Mesenchymal stem cell (in vitro differentiated cells and primary cell): ENCODE measurements at regions not wholly inside any gene's neighbourhood (a gene's known extent, or its start where the extent isn't known, plus 50 kb on each side); places are given as distances from the start of the nearest gene placed in this dataset.

Experiments used
- DNase-seq: peaks from one replicate; pipeline ENCODE4 v3.0.0-alpha.2; 2013
- H2AFZ ChIP-seq: one replicate; pipeline ENCODE4 v1.6.1; 2013; ENCODE audit warnings: low read depth, mild to moderate bottlenecking, control low read depth, inconsistent platforms, low read length, moderate library complexity
- H2AK5ac ChIP-seq: 2 replicates; pipeline ENCODE4 v1.6.1; 2013; ENCODE audit warnings: low read length, moderate library complexity, mild to moderate bottlenecking, inconsistent platforms; ENCODE audit not compliant: severe bottlenecking
- H2BK120ac ChIP-seq: one replicate; pipeline ENCODE4 v1.6.1; 2013; ENCODE audit warnings: low read depth, mild to moderate bottlenecking, inconsistent platforms, low read length, moderate library complexity
- H2BK12ac ChIP-seq, 2 experiments: one replicate each; pipeline ENCODE4 v1.6.1; 2013; ENCODE audit warnings: inconsistent platforms in 2 of 2, low read length in 2 of 2, mild to moderate bottlenecking in 2 of 2, moderate library complexity in 2 of 2, control low read depth in 1 of 2
- H2BK15ac ChIP-seq: one replicate; pipeline ENCODE4 v1.6.1; 2013; ENCODE audit warnings: mild to moderate bottlenecking, low read depth, inconsistent platforms; ENCODE audit not compliant: poor library complexity, severe bottlenecking
- H2BK5ac ChIP-seq: 2 replicates; pipeline ENCODE4 v1.6.1; 2013; ENCODE audit warnings: low read depth, mild to moderate bottlenecking, low read length, control low read depth, inconsistent platforms; ENCODE audit not compliant: poor library complexity, severe bottlenecking
- H3K14ac ChIP-seq, 2 experiments: one replicate each; pipeline ENCODE4 v1.6.1; 2013; ENCODE audit warnings: inconsistent platforms in 2 of 2, low read length in 2 of 2, control low read depth in 1 of 2, mild to moderate bottlenecking in 1 of 2, moderate library complexity in 1 of 2
- H3K18ac ChIP-seq, 2 experiments: one replicate each; pipeline ENCODE4 v1.6.1; 2013; ENCODE audit warnings: inconsistent platforms in 2 of 2, low read length in 2 of 2, control low read depth in 1 of 2, low read depth in 1 of 2, mild to moderate bottlenecking in 1 of 2
- H3K23ac ChIP-seq, 2 experiments: one replicate each; pipeline ENCODE4 v1.6.1; 2013; ENCODE audit warnings: inconsistent platforms in 2 of 2, low read length in 2 of 2, mild to moderate bottlenecking in 2 of 2, moderate library complexity in 2 of 2, control low read depth in 1 of 2
- H3K27ac ChIP-seq: 2 replicates; pipeline ENCODE4 v1.5.1; 2013; ENCODE audit warnings: mild to moderate bottlenecking, moderate library complexity, low read length, control low read depth, inconsistent platforms; ENCODE audit not compliant: poor library complexity, severe bottlenecking
- H3K27me3 ChIP-seq, 2 experiments: 2 replicates each; pipeline versions ENCODE4 v1.6.1 to v1.7.0; 2013; ENCODE audit warnings: low read length in 2 of 2, mild to moderate bottlenecking in 2 of 2, moderate library complexity in 2 of 2, control low read depth in 1 of 2, inconsistent platforms in 1 of 2; ENCODE audit not compliant: control insufficient read depth in 1 of 2, insufficient read depth in 1 of 2
- H3K36me3 ChIP-seq, 2 experiments: 2 replicates each; pipeline versions ENCODE4 v1.6.1 to v1.7.0; 2013; ENCODE audit warnings: low read length in 2 of 2, control low read depth in 1 of 2, inconsistent platforms in 1 of 2, low read depth in 1 of 2, mild to moderate bottlenecking in 1 of 2; ENCODE audit not compliant: insufficient read depth in 2 of 2, control insufficient read depth in 1 of 2
- H3K4ac ChIP-seq, 2 experiments: one replicate each; pipeline ENCODE4 v1.6.1; 2013; ENCODE audit warnings: inconsistent platforms in 2 of 2, low read length in 2 of 2, mild to moderate bottlenecking in 2 of 2, moderate library complexity in 2 of 2, control low read depth in 1 of 2, low read depth in 1 of 2
- H3K4me1 ChIP-seq: 2 replicates; pipeline ENCODE4 v1.6.1; 2013; ENCODE audit warnings: low read depth, low read length, control low read depth; ENCODE audit not compliant: control insufficient read depth, insufficient read depth
- H3K4me2 ChIP-seq: 2 replicates; pipeline ENCODE4 v1.6.1; 2013; ENCODE audit warnings: low read length, mild to moderate bottlenecking, inconsistent platforms; ENCODE audit not compliant: poor library complexity, severe bottlenecking
- H3K4me3 ChIP-seq, 2 experiments: 2 replicates each; pipeline versions ENCODE4 v1.5.1 to v1.7.0; 2013; ENCODE audit warnings: low read length in 2 of 2, mild to moderate bottlenecking in 2 of 2, control low read depth in 1 of 2, low read depth in 1 of 2; ENCODE audit not compliant: insufficient read depth in 1 of 2
- H3K79me1 ChIP-seq: replicated peaks from 2 replicates; pipeline ENCODE4 v1.6.1; 2013; ENCODE audit warnings: mild to moderate bottlenecking, control low read depth, low read length, inconsistent platforms; ENCODE audit not compliant: poor library complexity, severe bottlenecking
- H3K9ac ChIP-seq: 2 replicates; pipeline ENCODE4 v1.7.0; 2013; ENCODE audit warnings: mild to moderate bottlenecking, low read length, moderate library complexity
- H3K9me3 ChIP-seq: 2 replicates; pipeline ENCODE4 v1.7.0; 2013; ENCODE audit warnings: mild to moderate bottlenecking, low read length; ENCODE audit not compliant: control insufficient read depth
- H4K8ac ChIP-seq: one replicate; pipeline ENCODE4 v1.6.1; 2013; ENCODE audit warnings: inconsistent platforms, mild to moderate bottlenecking, low read length, moderate library complexity
- H4K91ac ChIP-seq: one replicate; pipeline ENCODE4 v1.6.1; 2013; ENCODE audit warnings: mild to moderate bottlenecking, low read length, inconsistent platforms
- WGBS: methylation state at CpG from one replicate; pipeline ENCODE4 v1.1.7; 2013; ENCODE audit warnings: mixed read lengths; 5-methylcytosine and 5-hydroxymethylcytosine counted together

DNA sequence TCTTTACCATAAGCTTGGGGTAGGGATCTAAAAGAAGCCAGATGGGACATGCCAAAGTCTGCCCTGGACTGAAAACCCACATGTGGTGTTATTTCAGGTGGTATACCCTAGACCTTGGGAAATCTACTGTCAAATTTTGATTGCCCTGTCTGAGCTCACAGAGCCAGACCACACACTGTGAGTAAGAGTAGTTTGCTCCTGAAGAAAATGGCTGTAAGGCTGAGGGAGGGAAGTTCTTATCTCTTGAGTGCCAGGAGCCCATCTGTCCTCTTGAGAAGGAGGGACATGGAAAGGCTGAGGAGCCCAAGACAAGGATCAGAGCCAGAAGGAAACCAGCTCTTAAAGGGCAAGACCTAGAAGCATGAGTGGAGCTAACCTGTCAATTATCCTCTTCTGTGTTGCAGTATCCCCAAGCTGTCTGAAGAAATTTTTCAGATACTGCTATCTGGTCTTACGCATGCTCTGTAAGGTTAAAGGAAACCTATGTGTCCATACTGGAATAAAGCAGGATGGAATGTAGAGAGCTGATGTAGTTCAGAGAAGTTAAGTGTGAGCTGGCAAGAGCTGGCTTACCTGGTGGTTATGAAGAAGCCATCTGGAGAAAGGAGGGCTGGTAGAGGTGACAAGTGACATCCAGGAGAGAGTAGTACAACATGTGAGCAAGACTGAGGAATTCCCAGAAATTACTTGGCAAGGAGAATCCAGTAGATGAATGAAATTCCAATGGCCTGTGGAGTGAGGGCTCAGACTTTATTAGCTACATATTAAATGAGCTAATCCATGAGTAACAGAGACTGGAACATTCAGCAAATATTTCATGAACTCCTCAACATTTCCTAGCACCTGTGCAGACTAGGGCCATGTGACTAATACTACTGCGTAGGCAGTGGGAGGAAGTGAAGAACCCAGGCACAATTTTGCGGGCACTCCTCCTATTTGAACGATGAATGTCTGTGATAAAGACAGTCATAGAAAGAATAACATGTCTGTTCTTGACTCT, 389.1 kb upstream of the KIF2A start:
- no peak for DNase-seq
- Histone ChIP-seq H4K91ac (no peak overlapping the region), H2AFZ (no peak overlapping the region), H3K9me3 (peaks cover 14% of the 10 kb centered on the region), H2BK5ac (peak overlapping the region; percentile 88), H3K9ac (no peak overlapping the region), H2BK15ac (no peak overlapping the region), H3K23ac (no peak overlapping the region), H3K18ac (no peak overlapping the region), H3K4me3 (no peak overlapping the region), H3K4ac (no peak overlapping the region), H3K4me1 (peaks cover 9% of the 10 kb centered on the region), H2BK120ac (no peak overlapping the region), H2AK5ac (peak overlapping the region; percentile 87), H3K4me2 (no peak overlapping the region), H3K27me3 (peaks cover 0 to 3% of the 10 kb centered on the region in 2 experiments), H3K36me3 (no peaks in the 10 kb centered on the region), H3K79me1 (peaks cover 6% of the 10 kb centered on the region), H3K14ac (no peak overlapping the region), H2BK12ac (no peak overlapping the region), H3K27ac (peak overlapping the region; percentile 97), H4K8ac (no peak overlapping the region)
- WGBS: 84% methylated on average over 3 of the region's 4 CpGs

DNA sequence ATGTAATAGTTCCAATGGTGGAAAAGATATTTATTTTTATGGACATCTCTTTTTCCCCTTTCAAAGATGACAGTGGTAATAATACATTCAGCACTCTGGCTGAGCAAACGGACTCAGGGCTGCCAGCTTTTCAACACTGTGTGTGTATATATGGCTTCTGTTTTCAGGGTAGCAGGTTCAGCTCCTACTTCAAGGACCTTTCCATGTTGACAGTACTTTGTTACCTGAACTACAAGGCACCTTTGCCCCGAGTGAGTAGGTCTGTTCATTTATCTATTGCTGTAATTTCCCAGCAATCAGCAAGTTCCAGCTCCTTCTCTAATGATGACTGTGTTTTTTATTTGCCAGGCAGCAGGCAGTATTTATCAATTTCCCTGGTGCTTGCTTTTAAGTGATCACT, 387.4 kb upstream of the KIF2A start:
- DNase-seq: no peak
- Histone ChIP-seq H3K27me3 (peaks cover 0 to 3% of the 10 kb centered on the region in 2 experiments), H2BK12ac (no peak overlapping the region), H3K36me3 (no peaks in the 10 kb centered on the region), H3K23ac (no peak overlapping the region), H3K18ac (no peak overlapping the region), H3K14ac (no peak overlapping the region), H4K91ac (no peak overlapping the region), H3K4ac (no peak overlapping the region), H3K27ac (no peak overlapping the region), H3K4me1 (peaks cover 9% of the 10 kb centered on the region), H3K9ac (no peak overlapping the region), H3K79me1 (peaks cover 6% of the 10 kb centered on the region), H2BK15ac (no peak overlapping the region), H2BK5ac (no peak overlapping the region), H2AFZ (no peak overlapping the region), H2BK120ac (no peak overlapping the region), H2AK5ac (no peak overlapping the region), H3K4me3 (no peak overlapping the region), H3K9me3 (peaks cover under 1% of the 10 kb centered on the region), H4K8ac (no peak overlapping the region), H3K4me2 (no peak overlapping the region)
- 100% methylated on average over 1 of the region's 2 CpGs for WGBS

DNA sequence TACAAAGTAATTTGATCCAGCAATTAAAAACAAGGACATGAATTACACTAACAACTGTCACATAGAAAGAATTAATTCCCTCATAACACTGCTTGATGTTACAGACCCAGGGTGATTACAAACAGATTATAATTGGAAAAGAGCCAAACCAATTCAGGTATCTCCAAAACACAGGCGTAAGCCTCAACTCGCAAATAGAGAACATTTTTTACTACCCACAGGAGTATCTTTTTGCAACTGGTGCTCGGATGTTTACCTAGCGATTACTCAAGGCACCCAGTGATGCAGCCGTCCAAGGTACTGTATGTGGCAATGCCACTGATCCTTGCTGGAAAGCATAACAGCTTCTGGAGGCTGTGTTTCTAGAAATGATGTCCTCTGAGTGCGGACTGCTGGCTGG, 386.1 kb upstream of the KIF2A start:
- Histone ChIP-seq H2BK120ac (no peak overlapping the region), H3K14ac (no peak overlapping the region), H3K18ac (no peak overlapping the region), H3K36me3 (no peaks in the 10 kb centered on the region), H3K4ac (no peak overlapping the region), H3K79me1 (peaks cover 6% of the 10 kb centered on the region), H2BK15ac (no peak overlapping the region), H3K23ac (no peak overlapping the region), H3K27ac (no peak overlapping the region), H2BK5ac (no peak overlapping the region), H3K9ac (no peak overlapping the region), H3K4me2 (peak overlapping the region; percentile 16), H3K9me3 (no peaks in the 10 kb centered on the region), H3K27me3 (peaks cover 0 to 3% of the 10 kb centered on the region in 2 experiments), H2AFZ (no peak overlapping the region), H4K91ac (no peak overlapping the region), H4K8ac (no peak overlapping the region), H3K4me3 (no peak overlapping the region), H2BK12ac (no peak overlapping the region), H3K4me1 (peaks cover 9% of the 10 kb centered on the region), H2AK5ac (no peak overlapping the region)
- WGBS: 88% methylated on average over 6 of the region's 6 CpGs
- peak; percentile 21 for DNase-seq

DNA sequence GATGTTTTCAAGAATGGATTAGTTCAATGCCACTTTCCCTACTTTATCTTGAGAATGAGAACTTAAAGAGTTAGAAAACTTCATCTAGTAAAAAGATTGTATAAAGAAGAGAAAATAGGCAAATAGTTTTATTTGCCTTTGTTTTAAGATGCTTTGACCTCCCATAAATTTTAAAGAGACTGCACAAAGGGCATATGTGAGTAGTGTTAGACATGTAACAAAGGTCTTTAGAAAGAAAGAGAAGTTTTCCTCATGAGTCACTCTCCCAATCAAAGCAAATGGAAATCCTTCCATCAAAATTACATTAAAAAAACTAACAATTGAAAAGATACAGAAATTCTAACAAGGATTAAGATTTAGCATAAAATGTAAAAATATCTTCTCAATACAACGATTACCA, 381.8 kb upstream of the KIF2A start:
- H3K4me1 ChIP-seq: peaks cover 2% of the 10 kb centered on the region
- WGBS: 57% methylated on average over 1 of the region's 1 CpG
- H3K9ac ChIP-seq: no peak overlapping the region
- H2AK5ac ChIP-seq: no peak overlapping the region
- no peak overlapping the region for H4K8ac ChIP-seq
- no peak overlapping the region for H2BK120ac ChIP-seq
- H3K23ac ChIP-seq: no peak overlapping the region
- H2BK15ac ChIP-seq: no peak overlapping the region
- H4K91ac ChIP-seq: no peak overlapping the region
- H3K36me3 ChIP-seq: no peaks in the 10 kb centered on the region
- no peak overlapping the region for H2BK12ac ChIP-seq
- H3K18ac ChIP-seq: no peak overlapping the region
- no peaks in the 10 kb centered on the region for H3K27me3 ChIP-seq
- no peak overlapping the region for H2AFZ ChIP-seq
- no peak overlapping the region for H2BK5ac ChIP-seq
- H3K27ac ChIP-seq: no peak overlapping the region
- no peak overlapping the region for H3K14ac ChIP-seq
- no peak overlapping the region for H3K4ac ChIP-seq
- no peaks in the 10 kb centered on the region for H3K9me3 ChIP-seq
- no peak for DNase-seq
- H3K79me1 ChIP-seq: no peaks in the 10 kb centered on the region
- no peak overlapping the region for H3K4me2 ChIP-seq
- no peak overlapping the region for H3K4me3 ChIP-seq
